ENCODE measurements at regions not wholly inside any gene's neighbourhood (a gene's known extent, or its start where the extent isn't known, plus 50 kb on each side); places are given as distances from the start of the nearest gene placed in this dataset.

DNA sequence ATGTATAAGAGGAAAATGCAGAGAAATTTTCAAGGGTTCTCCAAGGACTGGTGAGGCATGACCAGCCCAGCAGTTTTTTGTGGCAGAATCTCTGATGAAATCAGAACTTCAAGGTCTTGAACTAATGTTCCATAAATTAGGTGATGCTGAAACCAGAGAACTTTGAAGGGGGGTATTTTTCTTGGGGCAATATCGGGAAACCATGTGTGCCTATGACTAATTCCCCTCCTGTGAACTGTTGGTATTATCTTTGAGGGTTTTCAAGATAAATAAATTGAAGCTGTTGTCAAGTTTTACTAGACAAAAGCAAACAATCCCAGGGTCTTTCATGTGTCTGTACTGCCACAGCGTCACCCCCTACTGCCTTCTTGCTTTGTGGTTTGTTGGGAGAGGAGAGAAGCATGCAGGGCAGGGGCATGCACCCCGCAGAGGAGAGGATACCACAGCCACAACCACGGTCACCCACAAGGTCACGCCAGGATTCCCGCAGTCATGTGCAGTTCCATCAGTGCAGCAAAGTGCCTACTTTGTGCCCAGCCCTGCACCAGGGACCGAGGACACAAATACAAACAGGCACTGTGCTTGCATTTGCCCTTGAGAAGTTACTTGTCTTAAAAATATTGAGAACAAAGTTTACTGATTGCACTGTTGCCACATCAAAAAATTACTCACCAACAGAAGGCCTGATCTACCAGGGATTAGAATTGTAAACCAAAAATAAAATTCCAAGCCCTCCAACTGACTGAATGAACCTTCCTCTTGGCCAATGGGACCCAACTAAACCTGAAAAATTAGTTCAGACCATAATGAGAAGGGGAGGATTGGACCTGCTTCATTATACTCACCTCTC, 413.3 kb upstream of the TRIB2 start:
- no peak for DNase-seq (ENCODE audit: low read depth in 2 of 2, low spot score in 1 of 2)

- no peak for DNase-seq (ENCODE audit: low read depth in 2 of 2, low spot score in 1 of 2)
Measured at GRCh38 chr2:12304564-12305171, 412.1 kb upstream of the TRIB2 start.

- DNase-seq (ENCODE audit: low read depth in 2 of 2, low spot score in 1 of 2) = no peak
Measured at GRCh38 chr2:12305931-12306330, 410.8 kb upstream of the TRIB2 start.

DNA sequence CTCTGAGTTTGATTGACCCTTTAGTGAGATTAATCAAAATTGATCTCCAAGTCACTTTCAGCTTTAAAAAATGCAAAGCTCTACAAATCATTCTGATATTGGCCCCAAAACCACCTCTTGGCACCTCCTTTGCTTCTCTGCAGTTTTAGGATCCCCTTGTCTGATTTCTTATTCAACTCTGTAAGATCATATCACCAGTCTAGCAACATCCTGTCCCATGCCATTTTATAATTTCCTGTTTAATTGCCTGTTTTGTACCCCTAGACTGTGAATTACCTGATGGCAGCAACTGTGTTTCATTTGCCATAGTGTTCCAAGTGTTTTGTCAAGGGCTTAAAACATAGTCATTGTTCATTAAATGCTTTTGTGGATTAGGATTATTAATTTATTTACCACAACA, 406.3 kb upstream of the TRIB2 start:
- no peak for DNase-seq (ENCODE audit: low read depth in 2 of 2, low spot score in 1 of 2)

GRCh38 chr2:12313445-12314126, 403.1 kb upstream of the TRIB2 start:
- no peak for DNase-seq (ENCODE audit: low read depth in 2 of 2, low spot score in 1 of 2)

DNA sequence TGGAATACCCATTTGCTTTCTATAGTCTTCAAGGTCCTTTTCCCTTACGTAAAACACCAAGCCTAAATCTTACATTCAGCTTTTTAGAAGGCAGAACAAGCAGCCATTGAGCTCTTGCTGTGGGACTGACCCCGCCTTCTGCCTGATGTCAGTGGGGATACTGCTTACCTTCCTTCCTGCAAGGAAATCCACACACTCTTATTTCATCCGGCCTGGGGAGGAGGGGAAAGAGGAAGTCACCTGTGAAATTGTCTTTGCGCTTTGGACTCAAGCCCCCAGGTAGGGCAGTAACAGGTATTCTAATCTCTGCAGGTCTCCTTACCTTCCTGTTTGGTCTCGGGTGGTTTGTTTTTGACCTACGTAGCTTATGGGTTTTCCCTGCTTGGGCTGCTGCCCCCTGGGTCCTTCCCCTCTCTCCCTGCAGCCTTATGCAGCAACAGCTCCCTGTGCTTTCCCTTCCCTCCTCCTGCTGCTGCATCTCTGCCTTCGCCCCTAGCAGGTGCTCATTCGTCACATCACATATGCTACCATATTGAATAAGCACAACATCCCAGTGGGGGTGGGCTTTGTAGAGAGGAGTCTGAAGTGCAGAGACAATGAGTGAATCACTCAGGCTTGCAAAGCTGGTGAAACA, 402.5 kb upstream of the TRIB2 start:
- no peak for DNase-seq (ENCODE audit: low read depth in 2 of 2, low spot score in 1 of 2)

DNA sequence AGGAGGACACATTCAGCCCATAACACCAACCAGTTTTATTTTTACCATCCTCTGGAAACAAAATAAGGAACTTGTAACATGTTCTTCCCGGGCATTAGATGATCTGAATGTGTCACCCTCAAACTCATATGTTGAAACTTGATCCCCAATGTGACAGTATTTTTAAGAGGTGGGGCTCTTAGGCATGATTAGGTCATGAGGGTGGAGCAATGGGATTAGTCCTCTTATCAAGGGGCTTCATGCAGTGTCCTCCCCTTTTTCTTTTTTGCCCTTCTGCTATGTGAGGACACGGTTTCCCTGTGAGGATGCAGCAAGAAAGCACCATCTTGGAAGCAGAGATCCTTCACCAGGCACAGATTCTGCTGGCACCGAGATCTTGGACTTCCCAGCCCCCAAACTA, 401.5 kb upstream of the TRIB2 start:
- DNase-seq (ENCODE audit: low read depth in 2 of 2, low spot score in 1 of 2) = no peak

- no peak for DNase-seq (ENCODE audit: low read depth in 2 of 2, low spot score in 1 of 2)
Measured at GRCh38 chr2:12316476-12316875, 400.3 kb upstream of the TRIB2 start.

- DNase-seq (ENCODE audit: low read depth in 2 of 2, low spot score in 1 of 2) = no peak
Measured at GRCh38 chr2:12317286-12317685, 399.4 kb upstream of the TRIB2 start.

GRCh38 chr2:12317814-12318426, 398.8 kb upstream of the TRIB2 start:
- DNase-seq (ENCODE audit: low read depth in 2 of 2, low spot score in 1 of 2) = no peak

GRCh38 chr2:12318427-12319057, 398.2 kb upstream of the TRIB2 start:
- DNase-seq (ENCODE audit: low read depth in 2 of 2, low spot score in 1 of 2) = no peak

DNA sequence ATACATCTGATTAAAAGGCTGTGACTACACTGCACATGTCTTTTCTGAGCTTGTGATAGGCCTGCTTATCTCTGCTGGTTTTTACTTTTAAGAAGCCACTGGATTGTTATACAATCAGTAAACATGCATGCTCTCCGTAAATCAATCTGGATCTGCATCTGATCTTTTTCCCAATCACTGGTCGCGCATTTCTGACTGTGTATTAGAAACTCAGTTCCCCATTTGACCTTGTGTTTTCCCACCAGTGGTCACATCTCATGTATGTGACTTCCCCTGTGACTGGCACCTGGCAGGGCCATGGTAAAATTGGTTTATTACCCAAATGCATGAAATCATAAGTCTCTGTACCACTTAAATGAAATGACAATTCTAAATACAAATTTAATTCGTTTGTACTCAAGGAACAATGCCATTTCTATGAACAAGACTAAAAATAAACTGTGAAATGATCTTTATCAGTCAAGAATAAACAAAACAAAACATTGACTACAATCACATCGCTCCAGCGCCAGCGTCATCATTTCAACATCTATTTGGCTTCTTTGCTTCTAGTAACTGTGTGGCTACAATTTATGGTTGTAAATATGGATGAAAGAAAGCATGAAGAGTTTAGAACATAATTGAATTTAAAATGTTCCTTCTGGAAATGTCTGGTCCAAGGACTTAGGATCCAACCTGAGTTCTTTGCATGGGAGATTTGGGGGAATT, 396.6 kb upstream of the TRIB2 start:
- no peak for DNase-seq (ENCODE audit: low read depth in 2 of 2, low spot score in 1 of 2)

- no peak for DNase-seq (ENCODE audit: low read depth in 2 of 2, low spot score in 1 of 2)
Measured at GRCh38 chr2:12320991-12321641, 395.6 kb upstream of the TRIB2 start.

DNA sequence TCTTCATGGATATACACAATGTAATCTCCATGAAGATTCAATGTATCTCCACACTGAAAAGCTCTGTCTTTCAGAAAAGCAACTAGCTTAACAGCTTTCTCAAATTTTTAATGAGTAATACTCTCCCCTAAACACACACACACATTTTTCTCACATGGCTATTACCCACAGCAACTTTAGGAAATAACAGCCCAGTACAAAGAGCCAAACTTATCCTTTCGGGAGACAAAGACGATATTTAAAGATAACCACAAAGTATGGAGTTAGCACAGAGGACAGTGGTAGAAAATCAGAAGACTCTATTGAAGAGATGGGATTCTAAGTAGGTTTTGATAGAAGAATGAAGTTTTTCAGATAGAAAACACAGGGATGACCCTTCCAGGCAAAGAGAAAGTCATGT, 394.9 kb upstream of the TRIB2 start:
- no peak for DNase-seq (ENCODE audit: low read depth in 2 of 2, low spot score in 1 of 2)

GRCh38 chr2:12325806-12326205, 390.9 kb upstream of the TRIB2 start:
- DNase-seq (ENCODE audit: low read depth in 2 of 2, low spot score in 1 of 2) = no peak

DNA sequence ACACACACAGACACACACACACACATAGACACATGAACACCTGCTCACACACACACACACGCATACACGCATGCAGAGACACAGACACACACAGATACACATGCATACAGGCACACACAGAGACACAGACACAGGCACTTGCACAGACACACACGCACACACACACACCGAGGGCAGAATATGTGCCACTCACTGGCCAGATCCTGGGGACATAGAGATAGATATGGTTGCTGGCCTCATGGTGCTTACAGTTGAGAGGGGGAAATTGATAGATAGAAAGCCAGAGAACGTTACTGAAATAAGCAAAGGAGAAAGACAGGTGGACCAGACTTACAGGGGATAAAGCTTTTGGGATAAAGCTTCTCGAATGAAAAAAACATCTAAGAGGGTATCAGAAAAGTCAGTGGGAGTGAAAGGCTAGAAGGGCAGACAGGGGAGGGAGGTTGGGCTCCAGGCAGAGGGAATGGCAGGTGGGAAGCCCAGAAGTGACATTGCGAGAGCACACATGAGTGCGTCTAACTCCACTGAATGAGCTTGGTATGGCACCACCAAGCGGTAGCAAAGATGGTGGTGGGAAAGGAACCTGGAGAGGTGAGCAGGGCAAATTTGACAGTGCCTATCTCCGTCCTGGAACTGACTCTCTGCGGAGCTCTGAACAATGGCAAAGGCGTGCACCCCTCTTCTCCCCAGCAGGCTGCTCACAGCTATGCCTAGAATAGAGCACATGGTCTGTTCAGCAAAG, 390.1 kb upstream of the TRIB2 start:
- DNase-seq (ENCODE audit: low read depth in 2 of 2, low spot score in 1 of 2) = no peak

DNA sequence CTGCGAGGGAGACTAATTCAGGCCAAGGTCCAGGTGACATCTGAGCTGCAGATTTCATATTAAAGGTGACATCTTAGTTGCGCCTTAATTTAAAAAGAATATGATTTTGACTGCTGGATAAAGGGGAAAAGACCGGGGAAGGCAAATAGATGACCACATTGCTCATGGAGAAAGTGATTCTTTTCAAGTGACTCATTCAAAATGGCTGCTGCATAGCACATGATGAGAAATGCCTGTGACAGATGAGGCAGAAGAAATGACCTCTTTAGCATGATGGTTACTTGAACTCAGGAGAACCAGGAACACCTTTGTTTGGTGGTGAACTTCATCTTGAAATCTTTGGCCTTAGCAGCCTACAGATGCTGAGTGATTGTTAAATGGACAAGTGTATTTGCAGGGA, 385.8 kb upstream of the TRIB2 start:
- DNase-seq (ENCODE audit: low read depth in 2 of 2, low spot score in 1 of 2) = no peak

DNA sequence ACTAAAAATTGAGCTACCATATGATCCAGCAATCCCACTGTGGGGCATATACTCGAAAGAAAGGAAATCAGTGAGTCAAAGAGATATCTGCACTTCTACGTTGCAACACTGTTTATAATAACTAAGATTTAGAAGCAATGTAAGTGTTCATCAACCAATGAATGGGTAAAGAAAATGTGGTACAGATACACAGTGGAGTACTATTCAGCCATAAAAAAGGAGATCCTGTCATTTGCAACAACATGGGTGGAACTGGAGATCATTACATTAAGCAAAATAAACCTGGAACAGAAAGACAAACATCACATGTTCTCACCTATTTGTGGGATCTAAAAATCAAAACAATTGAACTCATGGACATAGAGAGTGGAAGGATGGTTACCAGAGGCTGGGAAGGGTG, 385.0 kb upstream of the TRIB2 start:
- DNase-seq (ENCODE audit: low read depth in 2 of 2, low spot score in 1 of 2) = no peak

GRCh38 chr2:12333293-12333692, 383.4 kb upstream of the TRIB2 start:
- no peak for DNase-seq (ENCODE audit: low read depth in 2 of 2, low spot score in 1 of 2)
